HEK293T (cell line): ENCODE measurements at regions not wholly inside any gene's neighbourhood (a gene's known extent, or its start where the extent isn't known, plus 50 kb on each side); places are given as distances from the start of the nearest gene placed in this dataset.

ENCODE experiments used
- FOXK2 ChIP-seq: fragments of 450-650 bp; IDR thresholded peaks from 2 replicates; pipeline ENCODE4 v1.6.1; 2016; ENCODE audit warnings: mild to moderate bottlenecking
- L3MBTL2 ChIP-seq: fragments of 450-650 bp; conservative IDR thresholded peaks from 2 replicates; pipeline ENCODE4 v1.6.1; 2016; ENCODE audit warnings: mild to moderate bottlenecking
- SP1 ChIP-seq: fragments of 450-650 bp; IDR thresholded peaks from 2 replicates; pipeline ENCODE4 v1.6.1; 2017
- SUZ12 ChIP-seq: fragments of 450-650 bp; IDR thresholded peaks from 2 replicates; pipeline ENCODE4 v1.6.1; 2016; ENCODE audit warnings: mild to moderate bottlenecking

DNA sequence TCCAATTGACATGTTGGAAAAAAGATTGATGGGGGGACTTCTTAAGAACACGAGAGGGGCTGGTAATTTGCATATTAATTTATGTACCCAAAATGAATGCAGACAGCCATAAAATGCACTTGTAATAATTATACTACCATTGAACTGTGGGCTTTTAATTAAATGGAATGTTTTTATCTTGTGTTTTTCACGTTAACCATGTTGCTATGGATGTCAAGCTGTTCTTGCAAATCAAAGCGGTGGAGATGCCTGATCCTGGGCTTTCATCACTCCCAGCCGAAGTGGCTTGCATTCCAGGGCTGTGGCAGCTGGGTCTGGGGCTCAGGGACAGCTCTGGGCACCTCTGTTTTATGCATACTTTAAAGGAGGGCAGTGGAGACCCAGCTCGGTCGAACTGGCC, 179.4 kb upstream of the TMTC4 start:
- TF ChIP-seq SP1, result no peak
- no peak for TF ChIP-seq FOXK2
- no peak for TF ChIP-seq L3MBTL2
- no peak for TF ChIP-seq SUZ12
